Muscle of leg (tissue), 3 donors: ENCODE measurements at regions not wholly inside any gene's neighbourhood (a gene's known extent, or its start where the extent isn't known, plus 50 kb on each side); places are given as distances from the start of the nearest gene placed in this dataset.
"Not testable (repeated sequence)": the region's sequence is repeated elsewhere in the genome, so short reads cannot be mapped to it uniquely, and the experiment has no call there.

Source experiments
- DNase-seq: peaks from one replicate; pipeline ENCODE4 v3.0.0; 2013
- H3K27ac ChIP-seq: one replicate; pipeline ENCODE4 v1.5.1; 2013; ENCODE audit warnings: mild to moderate bottlenecking, low read length, control low read depth
- H3K27me3 ChIP-seq: one replicate; pipeline ENCODE4 v1.6.1; 2013; ENCODE audit warnings: low read length; ENCODE audit not compliant: control insufficient read depth, insufficient read depth
- H3K36me3 ChIP-seq: one replicate; pipeline ENCODE4 v1.6.1; 2013; ENCODE audit warnings: low read length; ENCODE audit not compliant: control insufficient read depth, insufficient read depth
- H3K4me1 ChIP-seq: one replicate; pipeline ENCODE4 v1.6.1; 2013; ENCODE audit warnings: low read length; ENCODE audit not compliant: control insufficient read depth, insufficient read depth
- H3K4me3 ChIP-seq: one replicate; pipeline ENCODE4 v1.5.1; 2013; ENCODE audit warnings: low read length, control low read depth
- H3K9me3 ChIP-seq: replicated peaks from 2 replicates; pipeline ENCODE4 v1.6.1; 2013; ENCODE audit warnings: low read depth, low read length; ENCODE audit not compliant: control insufficient read depth
- WGBS: methylation state at CpG from one replicate; pipeline ENCODE4 v1.1.5; 2013; ENCODE audit warnings: missing lambda C conversion rate; ENCODE audit not compliant: insufficient coverage; 5-methylcytosine and 5-hydroxymethylcytosine counted together

DNA sequence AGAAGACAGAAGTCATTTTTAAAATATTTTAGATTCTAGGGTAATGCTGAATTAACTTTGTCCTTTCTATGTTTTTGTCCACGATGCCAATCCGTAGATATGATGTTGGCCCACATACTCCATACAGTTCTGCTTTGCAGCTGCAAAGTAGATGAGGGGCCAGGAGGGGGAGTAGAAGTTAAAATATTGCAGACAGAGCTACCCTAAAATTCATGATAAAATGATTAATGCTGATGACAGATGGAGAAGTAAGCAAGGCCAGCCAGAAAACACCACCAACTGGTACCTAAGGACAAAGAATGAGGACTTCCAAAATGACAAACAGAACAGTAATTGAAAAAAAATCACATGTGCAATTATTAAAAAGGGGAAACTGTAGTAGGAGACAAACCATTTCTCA lies 756.6 kb upstream of the ARPP21 start:
- H3K27ac ChIP-seq, result no peak overlapping the region
- H3K36me3 ChIP-seq, result no peaks in the 10 kb centered on the region
- H3K27me3 ChIP-seq, result no peaks in the 10 kb centered on the region
- H3K9me3 ChIP-seq, result no peaks in the 10 kb centered on the region
- DNase-seq, result no peak
- no peak overlapping the region for H3K4me3 ChIP-seq
- WGBS, result 83% methylated on average over 1 of the region's 2 CpGs
- H3K4me1 ChIP-seq, result no peaks in the 10 kb centered on the region

DNA sequence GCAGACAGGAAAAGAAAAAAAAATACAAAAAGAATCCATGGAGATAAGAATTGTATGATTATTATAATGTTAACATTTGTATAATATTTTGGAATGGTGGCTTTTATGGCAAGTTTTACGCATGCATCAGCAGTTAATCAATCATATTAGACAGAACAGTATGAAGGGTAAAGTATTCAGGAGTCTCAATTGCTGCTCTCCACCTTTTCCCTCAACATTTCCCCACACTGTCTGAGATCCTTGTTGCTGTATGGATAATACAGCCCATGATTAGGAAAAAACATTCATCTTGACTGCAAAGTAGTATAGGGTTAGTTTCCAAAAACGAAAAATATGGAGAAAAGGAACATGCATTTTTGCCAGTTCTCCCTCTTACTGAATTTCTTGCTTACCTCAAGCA lies 755.3 kb upstream of the ARPP21 start:
- Histone ChIP-seq H3K4me1 (no peaks in the 10 kb centered on the region), H3K27me3 (no peaks in the 10 kb centered on the region), H3K36me3 (no peaks in the 10 kb centered on the region), H3K4me3 (no peak overlapping the region), H3K27ac (no peak overlapping the region), H3K9me3 (no peaks in the 10 kb centered on the region)
- WGBS, result no CpG with 5 or more reads among the region's 2 CpGs
- peak; percentile 62 for DNase-seq

DNA sequence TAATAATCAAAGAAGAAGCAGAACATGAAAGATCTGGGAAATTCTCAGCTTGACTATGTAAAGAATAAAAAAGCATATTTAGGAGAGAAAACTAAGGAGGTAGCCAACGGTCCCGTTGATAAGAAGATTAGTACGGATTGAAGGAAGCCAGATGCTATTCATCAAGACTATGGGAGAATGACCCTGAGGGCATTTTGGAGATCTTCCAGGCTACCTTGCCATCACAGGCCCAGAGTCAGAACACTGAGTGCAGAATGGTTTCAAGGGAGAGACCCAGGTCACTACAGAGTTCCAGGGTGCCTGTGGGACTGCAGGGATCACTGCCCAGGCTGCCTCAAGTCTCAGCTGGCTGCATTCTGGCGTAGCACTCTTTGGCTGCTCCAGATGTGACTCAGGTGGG lies 752.9 kb upstream of the ARPP21 start:
- 67% methylated on average over 4 of the region's 4 CpGs for WGBS
- H3K9me3 ChIP-seq, result no peaks in the 10 kb centered on the region

DNA sequence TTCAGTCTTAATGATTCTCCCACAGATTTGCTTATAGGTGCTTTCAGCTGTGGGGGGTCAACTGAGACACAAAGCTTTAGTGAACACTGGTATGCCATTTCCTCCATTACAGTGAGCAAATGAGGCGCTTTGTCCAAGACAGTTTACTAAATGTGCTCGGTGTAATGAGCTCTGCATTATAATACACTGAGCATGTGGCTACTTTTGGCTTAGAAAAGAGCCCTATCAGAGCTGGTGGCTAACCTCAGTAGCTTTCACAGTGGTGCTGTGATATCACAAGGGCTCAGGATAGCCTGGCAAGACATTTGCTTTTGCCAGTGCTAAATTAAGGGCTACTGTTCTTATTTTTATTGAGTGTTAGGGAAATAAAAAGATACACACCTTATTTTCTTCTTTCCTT lies 749.7 kb upstream of the ARPP21 start:
- Histone ChIP-seq H3K4me3 (no peak overlapping the region), H3K27ac (no peak overlapping the region), H3K4me1 (no peaks in the 10 kb centered on the region), H3K36me3 (no peaks in the 10 kb centered on the region), H3K27me3 (no peaks in the 10 kb centered on the region), H3K9me3 (no peaks in the 10 kb centered on the region)
- no peak for DNase-seq
- WGBS, result 67% methylated on average over 2 of the region's 2 CpGs

More for the DNA sequence above, 752.9 kb upstream of the ARPP21 start:
- no peaks in the 10 kb centered on the region for H3K4me1 ChIP-seq
- H3K36me3 ChIP-seq, result no peaks in the 10 kb centered on the region
- no peak for DNase-seq
- no peaks in the 10 kb centered on the region for H3K27me3 ChIP-seq
- H3K4me3 ChIP-seq, result no peak overlapping the region
- no peak overlapping the region for H3K27ac ChIP-seq

DNA sequence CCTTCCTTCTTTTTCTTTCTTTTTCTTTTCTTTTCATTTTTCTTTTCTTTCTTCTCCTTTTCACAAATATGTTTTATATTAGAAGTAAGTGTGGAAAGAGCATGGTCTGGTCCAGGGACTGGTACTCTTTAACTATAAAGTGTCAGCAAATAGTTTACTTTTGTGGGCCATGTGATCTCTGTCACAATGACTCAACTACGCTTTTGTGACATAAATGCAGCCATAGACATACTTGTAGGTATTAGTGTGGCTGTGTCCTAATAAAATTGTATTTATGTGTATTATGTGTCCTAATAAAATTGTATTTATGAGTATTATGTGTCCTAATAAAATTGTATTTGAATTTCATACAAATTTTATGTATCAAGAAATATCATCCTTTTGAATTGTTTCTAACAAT lies 749.1 kb upstream of the ARPP21 start:
- no peaks in the 10 kb centered on the region for H3K9me3 ChIP-seq
- no peaks in the 10 kb centered on the region for H3K36me3 ChIP-seq
- no peaks in the 10 kb centered on the region for H3K27me3 ChIP-seq
- H3K4me3 ChIP-seq, result no peak overlapping the region
- no peak overlapping the region for H3K27ac ChIP-seq
- WGBS, result no CpG with 5 or more reads among the region's 1 CpG
- no peak for DNase-seq
- H3K4me1 ChIP-seq, result no peaks in the 10 kb centered on the region

DNA sequence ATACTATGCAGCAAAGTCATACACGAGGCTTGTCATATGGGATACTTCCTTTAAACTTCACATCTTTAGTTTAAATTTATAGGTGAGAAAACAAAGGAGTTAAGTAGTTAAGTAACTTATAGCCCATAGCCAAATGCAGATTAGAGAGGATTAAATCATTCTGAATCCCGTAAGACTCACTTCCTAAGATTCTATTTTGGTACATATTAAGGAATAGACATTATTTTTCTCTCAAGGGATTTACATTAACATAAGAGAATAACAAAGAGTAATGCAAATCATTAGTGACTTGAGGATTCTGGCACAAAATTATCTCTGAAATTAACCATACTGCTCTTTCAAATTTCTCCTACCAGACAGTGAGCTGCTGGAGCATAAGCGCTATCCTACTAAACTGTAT lies 747.4 kb upstream of the ARPP21 start:
- WGBS, result 86% methylated on average over 1 of the region's 3 CpGs
- Histone ChIP-seq H3K4me3 (no peak overlapping the region), H3K4me1 (no peaks in the 10 kb centered on the region)

DNA sequence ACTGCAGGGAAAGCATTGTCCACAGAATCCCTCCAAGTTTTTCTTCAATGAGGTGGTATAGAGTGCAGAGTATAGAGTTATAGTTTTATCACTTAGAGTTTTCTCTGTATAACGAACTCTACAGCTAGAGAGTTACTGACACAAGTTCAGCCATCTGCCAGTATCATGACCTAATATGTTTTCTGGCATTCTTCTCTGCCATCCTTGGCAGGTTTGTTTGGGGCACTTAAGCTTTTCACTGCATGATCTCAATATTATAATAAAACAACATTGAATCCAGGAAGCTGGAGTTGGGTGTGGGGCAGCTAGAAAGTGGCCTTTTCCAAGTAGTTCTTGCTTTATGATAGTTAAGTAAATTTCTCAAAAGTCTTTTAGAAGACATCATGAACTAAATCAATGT lies 743.5 kb upstream of the ARPP21 start:
- Histone ChIP-seq H3K4me1 (no peaks in the 10 kb centered on the region), H3K27me3 (no peaks in the 10 kb centered on the region), H3K27ac (no peak overlapping the region), H3K4me3 (no peak overlapping the region), H3K9me3 (no peaks in the 10 kb centered on the region), H3K36me3 (no peaks in the 10 kb centered on the region)
- WGBS, result no CpG with 5 or more reads among the region's 1 CpG
- no peak for DNase-seq

More for the DNA sequence above, 747.4 kb upstream of the ARPP21 start:
- Histone ChIP-seq H3K27ac (no peak overlapping the region), H3K9me3 (no peaks in the 10 kb centered on the region), H3K27me3 (no peaks in the 10 kb centered on the region), H3K36me3 (no peaks in the 10 kb centered on the region)
- no peak for DNase-seq

DNA sequence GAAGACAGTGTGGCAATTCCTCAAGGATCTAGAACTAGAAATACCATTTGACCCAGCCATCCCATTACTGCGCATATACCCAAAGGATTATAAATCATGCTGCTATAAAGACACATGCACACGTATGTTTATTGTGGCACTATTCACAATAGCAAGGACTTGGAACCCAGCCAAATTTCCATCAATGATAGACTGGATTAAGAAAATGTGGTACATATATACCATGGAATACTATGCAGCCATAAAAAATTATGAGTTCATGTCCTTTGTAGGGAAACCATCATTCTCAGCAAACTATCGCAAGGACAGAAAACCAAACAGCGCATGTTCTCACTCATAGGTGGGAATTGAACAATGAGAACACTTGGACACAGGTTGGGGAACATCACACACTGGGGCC lies 729.6 kb upstream of the ARPP21 start:
- not testable (repeated sequence) for H3K4me3 ChIP-seq, DNase-seq, H3K4me1 ChIP-seq, H3K27me3 ChIP-seq, H3K36me3 ChIP-seq, H3K27ac ChIP-seq, H3K9me3 ChIP-seq
- no CpG with 5 or more reads among the region's 4 CpGs for WGBS

DNA sequence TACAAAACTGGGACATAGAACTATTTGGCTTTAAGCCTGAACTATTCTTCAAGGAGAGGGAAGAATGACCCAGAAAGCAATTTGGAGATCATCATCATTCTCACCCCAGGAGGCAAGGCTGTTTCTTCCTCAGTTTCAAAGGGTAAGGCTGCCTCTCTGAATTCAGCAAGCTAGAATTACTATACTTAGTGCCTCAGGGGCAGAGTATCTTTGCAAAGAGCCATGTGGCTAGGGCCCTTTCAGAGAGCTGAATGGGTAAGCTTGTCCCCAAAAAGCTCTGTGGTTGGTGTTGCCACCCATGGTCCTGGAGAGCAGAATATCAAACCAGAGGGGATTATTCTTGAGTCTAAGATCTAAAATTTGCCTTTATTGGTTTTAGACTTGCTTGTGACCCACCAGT lies 720.3 kb upstream of the ARPP21 start:
- Histone ChIP-seq H3K4me3 (no peak overlapping the region), H3K27ac (no peak overlapping the region), H3K4me1 (no peaks in the 10 kb centered on the region), H3K36me3 (no peaks in the 10 kb centered on the region), H3K27me3 (no peaks in the 10 kb centered on the region), H3K9me3 (no peaks in the 10 kb centered on the region)
- DNase-seq, result no peak

DNA sequence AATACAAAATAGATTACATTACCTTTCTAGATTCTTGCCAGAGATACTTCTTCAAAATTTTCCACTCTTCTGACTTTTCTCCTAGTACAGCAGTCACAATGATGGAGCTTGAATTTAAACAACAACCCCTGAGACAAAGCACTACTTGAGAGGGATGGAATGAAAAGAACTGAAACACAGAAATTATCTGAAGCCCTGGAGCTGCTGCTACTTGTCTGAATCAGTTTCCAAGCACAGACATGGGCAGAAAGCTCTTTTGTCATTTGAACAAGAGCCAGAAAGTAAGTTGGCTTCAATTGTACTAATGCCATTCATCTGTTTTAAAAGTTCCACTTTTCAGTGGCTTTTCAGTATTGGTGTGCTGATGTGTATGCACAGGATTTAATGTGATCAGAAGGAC lies 718.5 kb upstream of the ARPP21 start:
- peak; percentile 52 for DNase-seq

DNA sequence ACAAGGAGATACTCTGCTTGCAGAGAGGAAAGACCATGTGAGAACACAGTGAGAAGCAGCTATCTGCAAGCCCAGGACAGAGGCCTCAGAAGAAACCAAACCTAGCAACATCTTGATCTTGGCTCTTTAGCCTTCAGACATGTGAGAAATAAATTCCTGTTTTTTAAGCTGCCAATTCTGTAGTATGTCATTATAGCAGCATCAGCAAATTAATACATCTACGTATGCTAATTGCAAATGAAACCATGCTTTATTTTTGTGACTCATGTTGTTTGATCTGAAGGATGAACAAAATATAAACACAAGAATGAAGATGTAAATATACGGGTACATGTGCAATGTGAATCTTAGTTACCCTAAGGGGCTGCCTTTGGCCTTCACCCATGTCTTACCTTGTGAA lies 714.4 kb upstream of the ARPP21 start:
- Histone ChIP-seq H3K36me3 (no peaks in the 10 kb centered on the region), H3K4me3 (no peak overlapping the region), H3K27me3 (no peaks in the 10 kb centered on the region), H3K9me3 (no peaks in the 10 kb centered on the region), H3K27ac (no peak overlapping the region), H3K4me1 (no peaks in the 10 kb centered on the region)
- no peak for DNase-seq
- no CpG with 5 or more reads among the region's 2 CpGs for WGBS

More for the DNA sequence above, 718.5 kb upstream of the ARPP21 start:
- Histone ChIP-seq H3K36me3 (no peaks in the 10 kb centered on the region), H3K4me3 (no peak overlapping the region), H3K9me3 (no peaks in the 10 kb centered on the region), H3K27ac (no peak overlapping the region), H3K4me1 (no peaks in the 10 kb centered on the region), H3K27me3 (no peaks in the 10 kb centered on the region)
